22Rv1 (cell line): ENCODE measurements at regions not wholly inside any gene's neighbourhood (a gene's known extent, or its start where the extent isn't known, plus 50 kb on each side); places are given as distances from the start of the nearest gene placed in this dataset.

ENCODE experiments used
- CTCF ChIP-seq: fragments of 450-650 bp; IDR thresholded peaks from 2 replicates; pipeline ENCODE4 v1.5.1; 2017; ENCODE audit warnings: mild to moderate bottlenecking
- ZFX ChIP-seq: fragments of 450-650 bp; IDR thresholded peaks from 2 replicates; pipeline ENCODE4 v1.6.1; 2017; ENCODE audit warnings: antibody characterized with exemption, borderline replicate concordance

- no peak for TF ChIP-seq CTCF
- no peak for TF ChIP-seq ZFX
These were observed 320.7 kb downstream of the BTG1 start for GRCh38 chr12:91824991-91825390.
